CD14-positive monocyte (primary cell): ENCODE measurements at regions not wholly inside any gene's neighbourhood (a gene's known extent, or its start where the extent isn't known, plus 50 kb on each side); places are given as distances from the start of the nearest gene placed in this dataset.
A peak's percentile ranks its signal among the peaks of the same experiment; 100 is the strongest.

Source experiments
- DNase-seq, 3 donors: peaks; one replicate each; pipeline ENCODE4 v3.0.0-alpha.2; 2011 to 2022
- H2AFZ ChIP-seq: 2 replicates; pipeline ENCODE4 v1.6.0; 2012; ENCODE audit warnings: mild to moderate bottlenecking, low read depth, low read length, inconsistent platforms; ENCODE audit not compliant: insufficient read depth, poor library complexity, severe bottlenecking
- H3K27ac ChIP-seq, 2 donors: 1 replicate in 1 of 2; 2 replicates in 1 of 2; pipeline ENCODE4 v1.5.1; 2012 to 2013; ENCODE audit warnings: low read length in 2 of 2, control low read depth in 1 of 2, inconsistent platforms in 1 of 2, low read depth in 1 of 2, mild to moderate bottlenecking in 1 of 2
- H3K27me3 ChIP-seq, 2 donors: one replicate each; pipeline versions ENCODE4 v1.6.0 to v1.6.1; 2011 to 2013; ENCODE audit warnings: low read length in 2 of 2; ENCODE audit not compliant: control insufficient read depth in 2 of 2, insufficient read depth in 2 of 2
- H3K36me3 ChIP-seq, 2 donors: replicated peaks in 1 of 2; 1 replicate in 1 of 2; 2 replicates in 1 of 2; pipeline versions ENCODE4 v1.5.1 to v1.6.1; 2012 to 2013; ENCODE audit warnings: low read length in 2 of 2, control low read depth in 1 of 2, inconsistent platforms in 1 of 2, mild to moderate bottlenecking in 1 of 2; ENCODE audit not compliant: insufficient read depth in 2 of 2, control insufficient read depth in 1 of 2
- H3K4me1 ChIP-seq, 2 donors: 1 replicate in 1 of 2; 2 replicates in 1 of 2; pipeline versions ENCODE4 v1.5.1 to v1.6.1; 2012 to 2013; ENCODE audit warnings: low read length in 2 of 2, control low read depth in 1 of 2, inconsistent platforms in 1 of 2, mild to moderate bottlenecking in 1 of 2, moderate library complexity in 1 of 2; ENCODE audit not compliant: insufficient read depth in 2 of 2, control insufficient read depth in 1 of 2
- H3K4me2 ChIP-seq: replicated peaks from 2 replicates; pipeline ENCODE3; 2012; ENCODE audit warnings: low read length, moderate library complexity, mild to moderate bottlenecking; ENCODE audit not compliant: poor library complexity, severe bottlenecking; ENCODE audit errors: extremely low read depth
- H3K4me3 ChIP-seq, 3 experiments: fragments of 200-600 bp in 1 of 3; sonication (generic) in 1 of 3; replicated peaks in 1 of 3; 1 replicate in 2 of 3; 2 replicates in 1 of 3; pipeline ENCODE4 v1.5.1; 2011 to 2013; ENCODE audit warnings: low read length in 3 of 3, mild to moderate bottlenecking in 3 of 3, control low read depth in 2 of 3, low read depth in 2 of 3, inconsistent platforms in 1 of 3, moderate library complexity in 1 of 3
- H3K79me2 ChIP-seq: 2 replicates; pipeline ENCODE4 v1.6.0; 2012; ENCODE audit warnings: mild to moderate bottlenecking, control low read depth, inconsistent platforms, low read length, moderate library complexity; ENCODE audit not compliant: insufficient read depth
- H3K9ac ChIP-seq: 2 replicates; pipeline ENCODE4 v1.6.0; 2017; ENCODE audit warnings: low read length, mild to moderate bottlenecking; ENCODE audit not compliant: insufficient read depth, poor library complexity, severe bottlenecking
- H3K9me3 ChIP-seq, 2 donors: replicated peaks in 1 of 2; 1 replicate in 1 of 2; 2 replicates in 1 of 2; pipeline versions ENCODE4 v1.5.1 to v1.6.1; 2012 to 2013; ENCODE audit warnings: low read length in 2 of 2, control low read depth in 1 of 2; ENCODE audit not compliant: control insufficient read depth in 1 of 2, insufficient read depth in 1 of 2
- H4K20me1 ChIP-seq: 2 replicates; pipeline ENCODE4 v1.6.0; 2012; ENCODE audit warnings: mild to moderate bottlenecking, low read length, control low read depth, moderate library complexity; ENCODE audit not compliant: insufficient read depth
- H3K27ac Mint-ChIP-seq, 7 donors: one replicate each; pipeline ENCODE4 v1.8.0; 2020; ENCODE audit warnings: mild to moderate bottlenecking in 7 of 7, mixed read lengths in 7 of 7, moderate library complexity in 6 of 7, inconsistent platforms in 2 of 7
- H3K27me3 Mint-ChIP-seq, 3 donors: one replicate each; pipeline ENCODE4 v1.8.0; 2021 to 2022; ENCODE audit warnings: low read depth in 3 of 3, mild to moderate bottlenecking in 3 of 3, mixed read lengths in 3 of 3, moderate library complexity in 3 of 3, inconsistent platforms in 1 of 3
- H3K36me3 Mint-ChIP-seq, 2 donors: one replicate each; pipeline ENCODE4 v1.8.0; 2020; ENCODE audit warnings: mixed read lengths in 2 of 2, inconsistent platforms in 1 of 2, mild to moderate bottlenecking in 1 of 2
- H3K4me1 Mint-ChIP-seq: one replicate; pipeline ENCODE4 v1.8.0; 2020; ENCODE audit warnings: mild to moderate bottlenecking, mixed read lengths
- H3K4me3 Mint-ChIP-seq, 2 donors: one replicate each; pipeline ENCODE4 v1.8.0; 2020; ENCODE audit warnings: mild to moderate bottlenecking in 2 of 2, mixed read lengths in 2 of 2, moderate library complexity in 1 of 2
- H3K9me3 Mint-ChIP-seq, 7 donors: one replicate each; pipeline ENCODE4 v1.8.0; 2020 to 2022; ENCODE audit warnings: mixed read lengths in 7 of 7, mild to moderate bottlenecking in 6 of 7, moderate library complexity in 6 of 7, inconsistent platforms in 2 of 7
- WGBS: methylation state at CpG from one replicate; pipeline ENCODE4 v1.1.5; 2013; ENCODE audit warnings: missing lambda C conversion rate; ENCODE audit not compliant: insufficient coverage; 5-methylcytosine and 5-hydroxymethylcytosine counted together
- intact Hi-C, 2 donors: fragments of 100-400 bp; cut with micrococcal nuclease; formaldehyde crosslinking; loops; one replicate each; pipeline versions ENCODE4 v1.15.0 to v1.15.1; 2023
- TF ChIP-seq, protein P1 (sequence below): fragments of 200-600 bp; IDR thresholded peaks from one replicate; pipeline ENCODE4 v1.8.0; 2022; ENCODE audit warnings: antibody characterized with exemption, mild to moderate bottlenecking

DNA sequence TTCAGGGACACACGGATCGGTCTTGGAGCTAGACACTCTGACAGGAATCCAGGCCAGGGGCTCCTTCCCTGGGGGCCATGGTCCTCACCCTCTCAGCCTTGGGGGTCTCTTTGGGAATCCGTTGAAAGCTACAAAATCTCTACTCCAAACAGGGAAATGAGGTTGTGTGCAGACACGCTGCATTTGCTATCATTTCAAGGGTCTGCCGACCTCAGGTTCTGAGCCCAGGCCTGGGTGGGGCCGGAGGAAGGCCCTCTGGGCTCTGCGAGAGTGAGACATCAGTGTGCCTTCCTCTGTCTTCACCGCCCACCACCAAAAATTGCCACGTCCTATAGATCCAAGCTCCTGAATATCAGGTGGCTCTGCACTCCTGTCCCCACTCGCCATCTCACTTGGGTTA is 74.4 kb upstream of the FGF3 start:
- H3K9me3 Mint-ChIP-seq = peaks cover 0 to 4% (median 0%) of the 10 kb centered on the region in 7 donors
- Histone ChIP-seq H3K79me2 (no peaks in the 10 kb centered on the region), H3K4me1 (no peaks in the 10 kb centered on the region), H3K4me3 (no peak overlapping the region), H3K27ac (no peak overlapping the region), H3K9ac (no peak overlapping the region), H3K36me3 (no peaks in the 10 kb centered on the region), H3K4me2 (no peak overlapping the region), H3K9me3 (no peaks in the 10 kb centered on the region), H2AFZ (no peak overlapping the region), H3K27me3 (peaks cover 0 to 7% of the 10 kb centered on the region in 2 donors), H4K20me1 (no peaks in the 10 kb centered on the region)
- no peak overlapping the region for H3K4me3 Mint-ChIP-seq
- DNase-seq = no peak
- H3K27ac Mint-ChIP-seq = no peak overlapping the region
- TF ChIP-seq, protein P1, sequence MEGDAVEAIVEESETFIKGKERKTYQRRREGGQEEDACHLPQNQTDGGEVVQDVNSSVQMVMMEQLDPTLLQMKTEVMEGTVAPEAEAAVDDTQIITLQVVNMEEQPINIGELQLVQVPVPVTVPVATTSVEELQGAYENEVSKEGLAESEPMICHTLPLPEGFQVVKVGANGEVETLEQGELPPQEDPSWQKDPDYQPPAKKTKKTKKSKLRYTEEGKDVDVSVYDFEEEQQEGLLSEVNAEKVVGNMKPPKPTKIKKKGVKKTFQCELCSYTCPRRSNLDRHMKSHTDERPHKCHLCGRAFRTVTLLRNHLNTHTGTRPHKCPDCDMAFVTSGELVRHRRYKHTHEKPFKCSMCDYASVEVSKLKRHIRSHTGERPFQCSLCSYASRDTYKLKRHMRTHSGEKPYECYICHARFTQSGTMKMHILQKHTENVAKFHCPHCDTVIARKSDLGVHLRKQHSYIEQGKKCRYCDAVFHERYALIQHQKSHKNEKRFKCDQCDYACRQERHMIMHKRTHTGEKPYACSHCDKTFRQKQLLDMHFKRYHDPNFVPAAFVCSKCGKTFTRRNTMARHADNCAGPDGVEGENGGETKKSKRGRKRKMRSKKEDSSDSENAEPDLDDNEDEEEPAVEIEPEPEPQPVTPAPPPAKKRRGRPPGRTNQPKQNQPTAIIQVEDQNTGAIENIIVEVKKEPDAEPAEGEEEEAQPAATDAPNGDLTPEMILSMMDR = no peak
- intact Hi-C loops = no loop called here
- no peaks in the 10 kb centered on the region for H3K36me3 Mint-ChIP-seq
- H3K27me3 Mint-ChIP-seq = peaks cover 18 to 54% (median 45%) of the 10 kb centered on the region in 3 donors
- H3K4me1 Mint-ChIP-seq = no peaks in the 10 kb centered on the region
- 92% methylated on average over 9 of the region's 10 CpGs for WGBS

DNA sequence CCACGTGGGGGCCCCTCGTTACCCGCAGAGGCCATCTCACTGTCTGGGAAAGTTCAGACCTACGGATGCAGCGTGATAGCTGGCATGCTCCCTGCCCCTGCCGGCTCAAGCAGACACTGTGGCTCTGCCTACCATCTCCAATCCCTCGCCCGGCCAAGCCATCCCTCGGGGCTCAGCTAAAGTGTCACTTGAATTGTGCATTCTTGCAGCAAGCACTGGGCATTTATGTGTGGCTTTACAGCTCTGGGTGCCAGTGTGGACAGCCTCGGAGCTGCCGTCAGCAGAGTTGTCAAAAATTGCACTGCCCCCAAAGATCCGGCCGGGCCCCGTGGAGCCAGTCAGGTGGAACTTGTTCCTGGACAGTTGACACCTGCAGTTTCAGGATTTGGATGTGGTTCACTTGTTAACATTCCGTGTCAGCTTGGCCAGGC is 75.0 kb upstream of the FGF3 start:
- Mint-ChIP-seq H3K36me3 (no peaks in the 10 kb centered on the region), H3K4me3 (no peak overlapping the region), H3K27me3 (peaks cover 18 to 52% (median 45%) of the 10 kb centered on the region in 3 donors), H3K9me3 (peaks cover 0 to 4% (median 0%) of the 10 kb centered on the region in 7 donors), H3K4me1 (no peaks in the 10 kb centered on the region), H3K27ac (peak overlapping the region in 1 of 7 donors; percentile 70)
- H3K4me1 ChIP-seq = no peaks in the 10 kb centered on the region
- H3K9ac ChIP-seq = no peak overlapping the region
- WGBS = 96% methylated on average over 14 of the region's 15 CpGs
- no peaks in the 10 kb centered on the region for H4K20me1 ChIP-seq
- DNase-seq = no peak
- H3K9me3 ChIP-seq = no peaks in the 10 kb centered on the region
- no peak overlapping the region for H3K27ac ChIP-seq
- no peaks in the 10 kb centered on the region for H3K36me3 ChIP-seq
- TF ChIP-seq, protein P1 = no peak
- H3K27me3 ChIP-seq = peaks cover 0 to 7% of the 10 kb centered on the region in 2 donors
- H3K4me2 ChIP-seq = no peak overlapping the region
- H3K79me2 ChIP-seq = no peaks in the 10 kb centered on the region
- intact Hi-C loops = no loop called here
- H3K4me3 ChIP-seq = no peak overlapping the region
- H2AFZ ChIP-seq = no peak overlapping the region
